Activated CD4-positive, alpha-beta T cell treated with anti-CD3 and anti-CD28 coated beads, Interleukin-2, Interleukin-4, amounts not matched to agents 100 ng/mL and 50 ng/mL, durations not matched to agents 16 hours and 8 hours (primary cell): ENCODE measurements at regions not wholly inside any gene's neighbourhood (a gene's known extent, or its start where the extent isn't known, plus 50 kb on each side); places are given as distances from the start of the nearest gene placed in this dataset.

Experiments used
- DNase-seq: peaks from one replicate; pipeline ENCODE4 v3.0.0-alpha.2; 2020; ENCODE audit warnings: low spot score

DNA sequence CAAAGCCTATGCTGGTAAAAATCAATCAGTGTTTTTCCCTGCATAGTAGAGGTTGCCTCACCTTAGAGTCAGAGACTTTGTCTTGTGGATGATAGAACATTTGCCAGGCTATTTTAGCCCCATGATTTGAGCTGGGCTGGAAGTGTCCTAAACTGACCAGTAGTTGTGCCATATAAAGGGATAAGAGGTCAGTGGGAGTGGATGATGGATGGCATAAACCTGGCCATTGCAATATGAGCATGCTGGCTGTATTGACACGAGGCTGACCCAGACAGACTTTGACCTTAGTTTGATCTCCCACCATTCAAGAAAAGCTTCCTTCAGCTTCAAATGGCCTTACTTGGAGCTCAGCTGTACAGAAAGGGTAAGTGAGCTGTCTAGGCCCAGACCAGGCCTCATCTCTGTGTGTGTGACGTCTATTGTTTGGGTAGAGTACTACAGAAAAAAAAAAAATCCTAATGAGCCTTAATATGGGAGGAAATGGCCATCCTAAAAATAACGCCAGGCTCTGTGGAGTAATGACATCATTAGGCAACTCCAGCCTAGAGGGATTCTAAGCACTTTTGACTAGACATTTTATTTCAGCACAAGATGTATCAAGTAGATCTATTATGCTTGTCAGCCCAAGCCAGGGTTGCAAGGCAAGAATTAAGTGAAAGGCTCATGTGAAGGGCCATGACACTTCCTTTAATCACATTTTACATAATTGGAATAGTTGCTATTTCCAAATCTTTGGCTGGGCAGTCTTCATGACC lies 51.3 kb upstream of the CADM1 start:
- no peak for DNase-seq
